ENCODE measurements at regions not wholly inside any gene's neighbourhood (a gene's known extent, or its start where the extent isn't known, plus 50 kb on each side); places are given as distances from the start of the nearest gene placed in this dataset.

GRCh38 chr4:79645942-79646341 is 237.9 kb upstream of the GK2 start:
- TF ChIP-seq EZH2phosphoT487 (IDR thresholded peaks at IDR 0.05; ENCODE audit: insufficient read depth, low read depth) (no peak), EZH2 (IDR thresholded peaks at IDR 0.05; ENCODE audit: insufficient read depth, poor library complexity, severe bottlenecking) (no peak)
